Parathyroid adenoma (tissue), 2 donors: ENCODE measurements at regions not wholly inside any gene's neighbourhood (a gene's known extent, or its start where the extent isn't known, plus 50 kb on each side); places are given as distances from the start of the nearest gene placed in this dataset.

Experiments used
- H2AFZ ChIP-seq: fragments of 300-600 bp; sonication (generic); one replicate; pipeline ENCODE4 v1.7.0; 2017; ENCODE audit warnings: antibody characterized with exemption, mild to moderate bottlenecking
- H3K27ac ChIP-seq: fragments of 300-600 bp; sonication (generic); one replicate; pipeline ENCODE4 v1.7.0; 2017
- H3K27me3 ChIP-seq: fragments of 300-600 bp; sonication (generic); one replicate; pipeline ENCODE4 v1.7.0; 2017; ENCODE audit warnings: low read length; ENCODE audit not compliant: control insufficient read depth, insufficient read depth
- H3K36me3 ChIP-seq: fragments of 300-600 bp; sonication (generic); one replicate; pipeline ENCODE4 v1.7.0; 2017; ENCODE audit warnings: low read length; ENCODE audit not compliant: control insufficient read depth, insufficient read depth
- H3K4me1 ChIP-seq: fragments of 300-600 bp; sonication (generic); one replicate; pipeline ENCODE4 v1.7.0; 2017; ENCODE audit warnings: control low read depth
- H3K4me2 ChIP-seq: fragments of 300-600 bp; sonication (generic); one replicate; pipeline ENCODE4 v1.7.0; 2017; ENCODE audit warnings: low read length
- H3K4me3 ChIP-seq: fragments of 300-600 bp; sonication (generic); one replicate; pipeline ENCODE4 v1.7.0; 2017; ENCODE audit warnings: low read depth, low read length
- H3K79me2 ChIP-seq: fragments of 300-600 bp; sonication (generic); one replicate; pipeline ENCODE4 v1.7.0; 2017; ENCODE audit warnings: control low read depth
- H3K9ac ChIP-seq: fragments of 300-600 bp; sonication (generic); one replicate; pipeline ENCODE4 v1.7.0; 2017; ENCODE audit warnings: mild to moderate bottlenecking
- H3K9me3 ChIP-seq: fragments of 300-600 bp; sonication (generic); one replicate; pipeline ENCODE4 v1.7.0; 2017; ENCODE audit warnings: low read length; ENCODE audit not compliant: control insufficient read depth
- TF ChIP-seq, protein P1 (sequence below): fragments of 300-600 bp; sonication (generic); IDR thresholded peaks from one replicate; pipeline ENCODE4 v1.7.0; 2017; ENCODE audit warnings: antibody characterized with exemption, mild to moderate bottlenecking
- donor health status: primary hyperparathyroidism.

DNA sequence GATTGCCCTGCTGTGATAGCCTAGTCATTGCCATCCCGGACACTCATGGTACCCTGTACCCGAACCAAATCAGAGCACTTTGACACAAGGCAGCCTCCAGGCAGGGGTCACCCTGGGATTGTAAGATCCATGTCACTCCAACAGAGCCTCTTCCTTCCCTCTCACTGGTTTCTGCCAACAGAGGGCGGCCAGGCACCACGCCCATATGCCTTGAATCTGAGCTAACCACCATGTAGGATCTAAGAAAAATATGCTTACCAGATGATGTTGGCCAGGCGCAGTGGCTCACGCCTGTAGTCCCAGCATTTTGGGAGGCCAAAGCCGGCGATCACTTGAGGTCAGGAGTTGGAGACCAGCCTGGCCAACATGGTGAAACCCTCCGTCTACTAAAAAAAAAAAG lies 389.2 kb upstream of the KLF6 start:
- Histone ChIP-seq H3K4me2 (no peak overlapping the region), H3K27ac (no peak overlapping the region), H3K27me3 (no peaks in the 10 kb centered on the region), H3K36me3 (no peaks in the 10 kb centered on the region), H3K9me3 (no peaks in the 10 kb centered on the region), H3K9ac (no peak overlapping the region), H3K79me2 (no peaks in the 10 kb centered on the region), H2AFZ (no peak overlapping the region), H3K4me3 (no peak overlapping the region), H3K4me1 (no peaks in the 10 kb centered on the region)
- TF ChIP-seq, protein P1, sequence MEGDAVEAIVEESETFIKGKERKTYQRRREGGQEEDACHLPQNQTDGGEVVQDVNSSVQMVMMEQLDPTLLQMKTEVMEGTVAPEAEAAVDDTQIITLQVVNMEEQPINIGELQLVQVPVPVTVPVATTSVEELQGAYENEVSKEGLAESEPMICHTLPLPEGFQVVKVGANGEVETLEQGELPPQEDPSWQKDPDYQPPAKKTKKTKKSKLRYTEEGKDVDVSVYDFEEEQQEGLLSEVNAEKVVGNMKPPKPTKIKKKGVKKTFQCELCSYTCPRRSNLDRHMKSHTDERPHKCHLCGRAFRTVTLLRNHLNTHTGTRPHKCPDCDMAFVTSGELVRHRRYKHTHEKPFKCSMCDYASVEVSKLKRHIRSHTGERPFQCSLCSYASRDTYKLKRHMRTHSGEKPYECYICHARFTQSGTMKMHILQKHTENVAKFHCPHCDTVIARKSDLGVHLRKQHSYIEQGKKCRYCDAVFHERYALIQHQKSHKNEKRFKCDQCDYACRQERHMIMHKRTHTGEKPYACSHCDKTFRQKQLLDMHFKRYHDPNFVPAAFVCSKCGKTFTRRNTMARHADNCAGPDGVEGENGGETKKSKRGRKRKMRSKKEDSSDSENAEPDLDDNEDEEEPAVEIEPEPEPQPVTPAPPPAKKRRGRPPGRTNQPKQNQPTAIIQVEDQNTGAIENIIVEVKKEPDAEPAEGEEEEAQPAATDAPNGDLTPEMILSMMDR, result no peak

DNA sequence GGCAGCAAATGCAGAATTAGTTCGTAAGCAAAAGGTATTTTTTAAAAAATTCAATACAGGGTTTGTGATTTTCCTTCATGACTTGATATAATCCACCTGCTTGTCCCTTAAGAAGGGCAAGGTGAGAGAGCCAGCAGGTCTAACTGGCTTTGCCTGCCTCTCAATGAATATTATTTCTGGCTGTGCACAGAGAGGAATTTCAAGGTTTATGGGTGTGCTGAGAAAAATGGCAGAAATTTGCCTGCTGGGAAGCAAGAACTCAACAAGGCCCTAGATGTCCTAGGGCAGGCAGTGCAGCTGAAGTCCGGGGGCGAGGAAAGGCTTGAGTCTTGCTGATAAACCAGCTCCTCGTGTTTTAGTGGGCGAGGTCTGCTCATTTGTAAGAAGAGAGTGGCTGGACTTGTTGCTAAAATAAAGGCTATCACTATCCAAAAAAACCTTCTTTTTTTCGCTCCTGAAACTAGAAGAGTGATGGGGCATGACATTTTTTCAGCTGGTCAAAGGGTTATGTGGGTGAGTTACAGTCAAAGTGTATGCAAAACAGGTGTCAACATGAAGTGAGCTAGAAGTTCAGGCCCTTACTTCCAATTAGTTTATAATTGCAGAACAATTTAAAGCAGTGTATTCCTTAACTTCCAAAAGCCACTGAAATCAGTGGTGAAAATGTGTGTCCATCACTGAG lies 385.8 kb upstream of the KLF6 start:
- Histone ChIP-seq H3K4me2 (no peak overlapping the region), H3K4me3 (no peak overlapping the region), H3K27me3 (no peaks in the 10 kb centered on the region), H3K79me2 (no peaks in the 10 kb centered on the region), H3K9me3 (no peaks in the 10 kb centered on the region), H2AFZ (no peak overlapping the region), H3K9ac (no peak overlapping the region), H3K36me3 (no peaks in the 10 kb centered on the region), H3K4me1 (no peaks in the 10 kb centered on the region), H3K27ac (no peak overlapping the region)
- TF ChIP-seq, protein P1, result no peak

DNA sequence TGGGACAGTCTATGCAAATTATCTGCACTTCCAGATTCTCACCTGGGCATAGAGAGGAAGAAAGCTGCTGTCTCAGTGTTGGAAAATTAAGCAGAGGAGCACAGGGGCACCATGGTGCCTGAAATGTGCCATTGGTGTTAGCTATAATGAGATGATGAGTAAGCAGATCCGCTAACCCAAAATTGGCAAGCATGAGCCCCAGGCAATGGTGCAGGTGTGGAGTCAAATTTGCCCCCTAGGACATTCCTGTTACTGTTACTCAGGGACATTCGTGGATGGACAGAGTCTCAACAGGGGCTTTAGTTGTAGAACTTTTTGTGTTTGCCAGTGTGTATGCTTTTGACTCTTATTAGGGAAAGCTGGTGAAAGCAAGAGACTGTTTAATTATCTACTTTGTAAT lies 385.2 kb upstream of the KLF6 start:
- H3K4me3 ChIP-seq, result no peak overlapping the region
- no peak overlapping the region for H2AFZ ChIP-seq
- H3K27ac ChIP-seq, result no peak overlapping the region
- TF ChIP-seq, protein P1, result no peak
- no peaks in the 10 kb centered on the region for H3K9me3 ChIP-seq
- H3K9ac ChIP-seq, result no peak overlapping the region
- no peak overlapping the region for H3K4me2 ChIP-seq
- H3K4me1 ChIP-seq, result no peaks in the 10 kb centered on the region
- H3K79me2 ChIP-seq, result no peaks in the 10 kb centered on the region
- no peaks in the 10 kb centered on the region for H3K36me3 ChIP-seq
- no peaks in the 10 kb centered on the region for H3K27me3 ChIP-seq

DNA sequence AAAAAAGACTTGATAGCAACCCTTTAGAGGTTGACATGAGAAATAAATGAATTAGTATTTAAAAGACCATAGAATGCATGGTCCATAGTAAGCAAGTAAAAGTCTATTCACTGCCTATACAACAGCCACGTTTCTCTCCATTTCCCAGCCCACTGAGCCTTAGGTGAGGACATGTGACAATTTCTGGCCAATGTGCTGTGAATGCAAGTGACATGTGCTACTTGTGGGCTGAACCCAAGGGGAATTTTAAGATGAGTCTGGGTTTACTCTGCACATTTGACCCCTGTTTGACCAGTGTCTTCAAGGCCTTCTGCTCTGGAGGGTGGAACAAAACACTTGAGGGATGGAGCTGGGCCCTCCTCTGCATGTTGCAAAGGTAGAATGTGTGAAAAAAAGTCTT lies 384.4 kb upstream of the KLF6 start:
- no peaks in the 10 kb centered on the region for H3K36me3 ChIP-seq
- H3K4me2 ChIP-seq, result no peak overlapping the region
- TF ChIP-seq, protein P1, result no peak
- H3K79me2 ChIP-seq, result no peaks in the 10 kb centered on the region
- no peaks in the 10 kb centered on the region for H3K9me3 ChIP-seq
- no peak overlapping the region for H3K27ac ChIP-seq
- H2AFZ ChIP-seq, result no peak overlapping the region
- H3K4me1 ChIP-seq, result no peaks in the 10 kb centered on the region
- H3K4me3 ChIP-seq, result no peak overlapping the region
- H3K27me3 ChIP-seq, result no peaks in the 10 kb centered on the region
- no peak overlapping the region for H3K9ac ChIP-seq

DNA sequence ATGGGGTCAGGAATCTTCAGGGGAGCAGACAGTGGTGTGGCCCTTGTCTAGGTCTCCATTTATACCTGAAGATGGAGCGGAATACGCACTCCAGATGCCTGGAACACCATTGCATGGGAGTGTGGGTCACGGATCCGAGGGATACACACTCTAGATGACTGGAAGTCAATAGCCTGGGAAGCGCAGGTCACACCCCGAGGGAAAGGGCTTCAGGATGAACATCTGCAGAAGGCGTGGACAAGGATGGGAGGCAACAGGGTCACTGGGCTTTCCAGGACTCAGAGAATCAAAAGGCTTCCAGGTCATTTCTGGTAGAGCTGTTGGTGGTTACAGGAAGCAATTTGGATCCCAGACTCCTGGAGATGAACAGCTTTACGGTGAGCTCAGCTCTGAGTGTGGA lies 382.2 kb upstream of the KLF6 start:
- Histone ChIP-seq H3K4me1 (no peaks in the 10 kb centered on the region), H3K36me3 (no peaks in the 10 kb centered on the region), H3K9me3 (no peaks in the 10 kb centered on the region), H3K4me3 (no peak overlapping the region), H2AFZ (no peak overlapping the region), H3K9ac (no peak overlapping the region), H3K27me3 (no peaks in the 10 kb centered on the region), H3K79me2 (no peaks in the 10 kb centered on the region), H3K27ac (no peak overlapping the region), H3K4me2 (no peak overlapping the region)
- TF ChIP-seq, protein P1, result no peak
